Mesenchymal stem cell (in vitro differentiated cells and primary cell): ENCODE measurements at regions not wholly inside any gene's neighbourhood (a gene's known extent, or its start where the extent isn't known, plus 50 kb on each side); places are given as distances from the start of the nearest gene placed in this dataset.

Experiments
- DNase-seq: peaks from one replicate; pipeline ENCODE4 v3.0.0-alpha.2; 2013
- H2AFZ ChIP-seq: one replicate; pipeline ENCODE4 v1.6.1; 2013; ENCODE audit warnings: low read depth, mild to moderate bottlenecking, control low read depth, inconsistent platforms, low read length, moderate library complexity
- H2AK5ac ChIP-seq: 2 replicates; pipeline ENCODE4 v1.6.1; 2013; ENCODE audit warnings: low read length, moderate library complexity, mild to moderate bottlenecking, inconsistent platforms; ENCODE audit not compliant: severe bottlenecking
- H2BK120ac ChIP-seq: one replicate; pipeline ENCODE4 v1.6.1; 2013; ENCODE audit warnings: low read depth, mild to moderate bottlenecking, inconsistent platforms, low read length, moderate library complexity
- H2BK12ac ChIP-seq, 2 experiments: one replicate each; pipeline ENCODE4 v1.6.1; 2013; ENCODE audit warnings: inconsistent platforms in 2 of 2, low read length in 2 of 2, mild to moderate bottlenecking in 2 of 2, moderate library complexity in 2 of 2, control low read depth in 1 of 2
- H2BK15ac ChIP-seq: one replicate; pipeline ENCODE4 v1.6.1; 2013; ENCODE audit warnings: mild to moderate bottlenecking, low read depth, inconsistent platforms; ENCODE audit not compliant: poor library complexity, severe bottlenecking
- H2BK5ac ChIP-seq: 2 replicates; pipeline ENCODE4 v1.6.1; 2013; ENCODE audit warnings: low read depth, mild to moderate bottlenecking, low read length, control low read depth, inconsistent platforms; ENCODE audit not compliant: poor library complexity, severe bottlenecking
- H3K14ac ChIP-seq, 2 experiments: one replicate each; pipeline ENCODE4 v1.6.1; 2013; ENCODE audit warnings: inconsistent platforms in 2 of 2, low read length in 2 of 2, control low read depth in 1 of 2, mild to moderate bottlenecking in 1 of 2, moderate library complexity in 1 of 2
- H3K18ac ChIP-seq, 2 experiments: one replicate each; pipeline ENCODE4 v1.6.1; 2013; ENCODE audit warnings: inconsistent platforms in 2 of 2, low read length in 2 of 2, control low read depth in 1 of 2, low read depth in 1 of 2, mild to moderate bottlenecking in 1 of 2
- H3K23ac ChIP-seq, 2 experiments: one replicate each; pipeline ENCODE4 v1.6.1; 2013; ENCODE audit warnings: inconsistent platforms in 2 of 2, low read length in 2 of 2, mild to moderate bottlenecking in 2 of 2, moderate library complexity in 2 of 2, control low read depth in 1 of 2
- H3K27ac ChIP-seq: 2 replicates; pipeline ENCODE4 v1.5.1; 2013; ENCODE audit warnings: mild to moderate bottlenecking, moderate library complexity, low read length, control low read depth, inconsistent platforms; ENCODE audit not compliant: poor library complexity, severe bottlenecking
- H3K27me3 ChIP-seq, 2 experiments: 2 replicates each; pipeline versions ENCODE4 v1.6.1 to v1.7.0; 2013; ENCODE audit warnings: low read length in 2 of 2, mild to moderate bottlenecking in 2 of 2, moderate library complexity in 2 of 2, control low read depth in 1 of 2, inconsistent platforms in 1 of 2; ENCODE audit not compliant: control insufficient read depth in 1 of 2, insufficient read depth in 1 of 2
- H3K36me3 ChIP-seq, 2 experiments: 2 replicates each; pipeline versions ENCODE4 v1.6.1 to v1.7.0; 2013; ENCODE audit warnings: low read length in 2 of 2, control low read depth in 1 of 2, inconsistent platforms in 1 of 2, low read depth in 1 of 2, mild to moderate bottlenecking in 1 of 2; ENCODE audit not compliant: insufficient read depth in 2 of 2, control insufficient read depth in 1 of 2
- H3K4ac ChIP-seq, 2 experiments: one replicate each; pipeline ENCODE4 v1.6.1; 2013; ENCODE audit warnings: inconsistent platforms in 2 of 2, low read length in 2 of 2, mild to moderate bottlenecking in 2 of 2, moderate library complexity in 2 of 2, control low read depth in 1 of 2, low read depth in 1 of 2
- H3K4me1 ChIP-seq: 2 replicates; pipeline ENCODE4 v1.6.1; 2013; ENCODE audit warnings: low read depth, low read length, control low read depth; ENCODE audit not compliant: control insufficient read depth, insufficient read depth
- H3K4me2 ChIP-seq: 2 replicates; pipeline ENCODE4 v1.6.1; 2013; ENCODE audit warnings: low read length, mild to moderate bottlenecking, inconsistent platforms; ENCODE audit not compliant: poor library complexity, severe bottlenecking
- H3K4me3 ChIP-seq, 2 experiments: 2 replicates each; pipeline versions ENCODE4 v1.5.1 to v1.7.0; 2013; ENCODE audit warnings: low read length in 2 of 2, mild to moderate bottlenecking in 2 of 2, control low read depth in 1 of 2, low read depth in 1 of 2; ENCODE audit not compliant: insufficient read depth in 1 of 2
- H3K79me1 ChIP-seq: replicated peaks from 2 replicates; pipeline ENCODE4 v1.6.1; 2013; ENCODE audit warnings: mild to moderate bottlenecking, control low read depth, low read length, inconsistent platforms; ENCODE audit not compliant: poor library complexity, severe bottlenecking
- H3K9ac ChIP-seq: 2 replicates; pipeline ENCODE4 v1.7.0; 2013; ENCODE audit warnings: mild to moderate bottlenecking, low read length, moderate library complexity
- H3K9me3 ChIP-seq: 2 replicates; pipeline ENCODE4 v1.7.0; 2013; ENCODE audit warnings: mild to moderate bottlenecking, low read length; ENCODE audit not compliant: control insufficient read depth
- H4K8ac ChIP-seq: one replicate; pipeline ENCODE4 v1.6.1; 2013; ENCODE audit warnings: inconsistent platforms, mild to moderate bottlenecking, low read length, moderate library complexity
- H4K91ac ChIP-seq: one replicate; pipeline ENCODE4 v1.6.1; 2013; ENCODE audit warnings: mild to moderate bottlenecking, low read length, inconsistent platforms
- WGBS: methylation state at CpG from one replicate; pipeline ENCODE4 v1.1.7; 2013; ENCODE audit warnings: mixed read lengths; 5-methylcytosine and 5-hydroxymethylcytosine counted together

GRCh38 chr2:139622691-139623090 is 842.5 kb upstream of the NXPH2 start:
- DNase-seq, result no peak
- no peak overlapping the region for H4K91ac ChIP-seq
- no peak overlapping the region for H3K4me2 ChIP-seq
- peaks cover 18% of the 10 kb centered on the region for H3K9me3 ChIP-seq
- WGBS, result 67% methylated on average over 1 of the region's 1 CpG
- H3K9ac ChIP-seq, result no peak overlapping the region
- H3K27ac ChIP-seq, result no peak overlapping the region
- no peak overlapping the region for H2BK120ac ChIP-seq
- no peaks in the 10 kb centered on the region for H3K36me3 ChIP-seq
- H3K18ac ChIP-seq, result no peak overlapping the region
- no peak overlapping the region for H2AK5ac ChIP-seq
- H3K79me1 ChIP-seq, result no peaks in the 10 kb centered on the region
- no peak overlapping the region for H3K23ac ChIP-seq
- H3K4ac ChIP-seq, result no peak overlapping the region
- no peaks in the 10 kb centered on the region for H3K4me1 ChIP-seq
- no peak overlapping the region for H4K8ac ChIP-seq
- H2BK12ac ChIP-seq, result no peak overlapping the region
- no peak overlapping the region for H2AFZ ChIP-seq
- no peak overlapping the region for H3K14ac ChIP-seq
- H3K4me3 ChIP-seq, result no peak overlapping the region
- H3K27me3 ChIP-seq, result no peaks in the 10 kb centered on the region
- H2BK5ac ChIP-seq, result no peak overlapping the region
- no peak overlapping the region for H2BK15ac ChIP-seq

GRCh38 chr2:139617747-139618146 is 837.6 kb upstream of the NXPH2 start:
- no peaks in the 10 kb centered on the region for H3K36me3 ChIP-seq
- no peak for DNase-seq
- H3K4ac ChIP-seq, result no peak overlapping the region
- H4K8ac ChIP-seq, result no peak overlapping the region
- no peak overlapping the region for H3K4me3 ChIP-seq
- H3K4me2 ChIP-seq, result no peak overlapping the region
- H3K79me1 ChIP-seq, result no peaks in the 10 kb centered on the region
- no peak overlapping the region for H2BK15ac ChIP-seq
- peaks cover 15% of the 10 kb centered on the region for H3K9me3 ChIP-seq
- no peak overlapping the region for H3K23ac ChIP-seq
- no peak overlapping the region for H2AK5ac ChIP-seq
- H2AFZ ChIP-seq, result no peak overlapping the region
- no peak overlapping the region for H4K91ac ChIP-seq
- no peak overlapping the region for H2BK120ac ChIP-seq
- no peak overlapping the region for H3K18ac ChIP-seq
- H3K9ac ChIP-seq, result no peak overlapping the region
- no peaks in the 10 kb centered on the region for H3K4me1 ChIP-seq
- no peaks in the 10 kb centered on the region for H3K27me3 ChIP-seq
- H2BK5ac ChIP-seq, result no peak overlapping the region
- no peak overlapping the region for H3K27ac ChIP-seq
- no peak overlapping the region for H3K14ac ChIP-seq
- no peak overlapping the region for H2BK12ac ChIP-seq

GRCh38 chr2:139613264-139613663 is 833.1 kb upstream of the NXPH2 start:
- Histone ChIP-seq H3K23ac (no peak overlapping the region), H3K4ac (no peak overlapping the region), H2BK5ac (no peak overlapping the region), H3K36me3 (no peaks in the 10 kb centered on the region), H3K9ac (no peak overlapping the region), H3K4me1 (no peaks in the 10 kb centered on the region), H3K14ac (no peak overlapping the region), H3K18ac (no peak overlapping the region), H2BK120ac (no peak overlapping the region), H2BK15ac (no peak overlapping the region), H3K4me2 (no peak overlapping the region), H4K91ac (no peak overlapping the region), H2BK12ac (no peak overlapping the region), H3K27me3 (no peaks in the 10 kb centered on the region), H3K4me3 (no peak overlapping the region), H3K27ac (no peak overlapping the region), H3K9me3 (peaks cover 4% of the 10 kb centered on the region), H2AK5ac (no peak overlapping the region), H3K79me1 (no peaks in the 10 kb centered on the region), H4K8ac (no peak overlapping the region), H2AFZ (no peak overlapping the region)
- DNase-seq, result no peak
- 96% methylated on average over 3 of the region's 3 CpGs for WGBS

- 87% methylated on average over 3 of the region's 3 CpGs for WGBS
- Histone ChIP-seq H2BK15ac (no peak overlapping the region), H3K23ac (no peak overlapping the region), H2BK5ac (no peak overlapping the region), H3K27ac (no peak overlapping the region), H3K9me3 (peaks cover 10% of the 10 kb centered on the region), H3K79me1 (no peaks in the 10 kb centered on the region), H2BK120ac (no peak overlapping the region), H4K91ac (no peak overlapping the region), H2AFZ (no peak overlapping the region), H3K27me3 (no peaks in the 10 kb centered on the region), H3K18ac (no peak overlapping the region), H3K9ac (no peak overlapping the region), H2AK5ac (no peak overlapping the region), H4K8ac (no peak overlapping the region), H3K4me3 (no peak overlapping the region), H3K36me3 (no peaks in the 10 kb centered on the region), H3K4ac (no peak overlapping the region), H2BK12ac (no peak overlapping the region), H3K14ac (no peak overlapping the region), H3K4me2 (no peak overlapping the region), H3K4me1 (no peaks in the 10 kb centered on the region)
- DNase-seq, result no peak
Measured at GRCh38 chr2:139610512-139610911, 830.3 kb upstream of the NXPH2 start.
